ENCODE measurements at regions not wholly inside any gene's neighbourhood (a gene's known extent, or its start where the extent isn't known, plus 50 kb on each side); places are given as distances from the start of the nearest gene placed in this dataset.

GRCh38 chr6:149132336-149132735 lies 185.2 kb upstream of the TAB2 start:
- no peak for TF ChIP-seq GATA2 (IDR thresholded peaks at IDR 0.05; ENCODE audit: low read depth, low read length)
- TF ChIP-seq GATA3 (IDR thresholded peaks at IDR 0.05; ENCODE audit: low read depth, low read length) = no peak
